IMR-90 (cell line): ENCODE measurements at regions not wholly inside any gene's neighbourhood (a gene's known extent, or its start where the extent isn't known, plus 50 kb on each side); places are given as distances from the start of the nearest gene placed in this dataset.

Source experiments
- ATAC-seq: fragments of 200-7000 bp; cut with Tn5 transposase; 2 replicates; pipeline ENCODE4 v1.9.1; 2020; ENCODE audit warnings: low read depth, mild to moderate bottlenecking, moderate library complexity
- BruUV-seq: library from RNA; stranded (reverse); fragments of 400-500 nt; replicated peaks from 2 replicates; lab custom pipeline; 2021; lab: Mats Ljungman, UMichigan
- CTCF ChIA-PET: fragments of 300-600 bp; formaldehyde crosslinking; extraction: SDS; loops from one replicate; lab custom pipeline; 2021; ENCODE audit warnings: antibody characterized with exemption; lab: Yijun Ruan, JAX
- POLR2A ChIA-PET: fragments of 300-600 bp; sonication (Branson Sonifier 250); formaldehyde crosslinking; loops from one replicate; lab custom pipeline; 2022; ENCODE audit warnings: antibody characterized with exemption; ENCODE audit not compliant: unreplicated experiment; lab: Charles Lee
- DNase-seq: peaks from one replicate; pipeline ENCODE4 v3.0.0; 2013
- H2AFZ ChIP-seq: replicated peaks from 2 replicates; pipeline ENCODE3; 2013; ENCODE audit warnings: low read length, mild to moderate bottlenecking; ENCODE audit not compliant: poor library complexity
- H2AK5ac ChIP-seq: 2 replicates; pipeline ENCODE4 v1.6.1; 2013; ENCODE audit warnings: low read depth, low read length, inconsistent platforms
- H2AK9ac ChIP-seq: replicated peaks from 2 replicates; pipeline ENCODE3; 2013; ENCODE audit warnings: mild to moderate bottlenecking, low read depth, low read length, moderate library complexity; ENCODE audit not compliant: poor library complexity
- H2BK120ac ChIP-seq: 2 replicates; pipeline ENCODE4 v1.6.1; 2013; ENCODE audit warnings: low read depth, low read length, inconsistent platforms
- H2BK15ac ChIP-seq: 3 replicates; pipeline ENCODE4 v1.6.1; 2013; ENCODE audit warnings: low read depth, low read length, inconsistent platforms
- H2BK20ac ChIP-seq: 2 replicates; pipeline ENCODE4 v1.6.1; 2013; ENCODE audit warnings: low read depth, mild to moderate bottlenecking, inconsistent platforms, low read length, moderate library complexity
- H2BK5ac ChIP-seq: 2 replicates; pipeline ENCODE4 v1.6.1; 2013; ENCODE audit warnings: mild to moderate bottlenecking, low read depth, low read length, inconsistent platforms; ENCODE audit not compliant: poor library complexity, severe bottlenecking
- H3K14ac ChIP-seq: replicated peaks from 2 replicates; pipeline ENCODE4 v1.6.1; 2013; ENCODE audit warnings: low read depth, low read length, inconsistent platforms
- H3K18ac ChIP-seq: 2 replicates; pipeline ENCODE4 v1.6.1; 2013; ENCODE audit warnings: low read depth, low read length, control low read depth
- H3K23ac ChIP-seq: 2 replicates; pipeline ENCODE4 v1.6.1; 2013; ENCODE audit warnings: low read depth, low read length, inconsistent platforms
- H3K27ac ChIP-seq: 2 replicates; pipeline ENCODE4 v1.5.1; 2013; ENCODE audit warnings: mild to moderate bottlenecking, control low read depth, low read length; ENCODE audit not compliant: insufficient read depth
- H3K27me3 ChIP-seq: 2 replicates; pipeline ENCODE4 v1.6.1; 2013; ENCODE audit warnings: low read length; ENCODE audit not compliant: control insufficient read depth, insufficient read depth
- H3K36me3 ChIP-seq: 2 replicates; pipeline ENCODE4 v1.6.1; 2013; ENCODE audit warnings: low read length, mixed read lengths; ENCODE audit not compliant: control insufficient read depth, insufficient read depth
- H3K4ac ChIP-seq: 2 replicates; pipeline ENCODE4 v1.6.1; 2013; ENCODE audit warnings: low read depth, low read length, inconsistent platforms
- H3K4me1 ChIP-seq: 2 replicates; pipeline ENCODE4 v1.6.1; 2013; ENCODE audit warnings: low read length, mixed read lengths; ENCODE audit not compliant: control insufficient read depth, insufficient read depth
- H3K4me2 ChIP-seq: 2 replicates; pipeline ENCODE4 v1.6.1; 2013; ENCODE audit warnings: low read depth, mild to moderate bottlenecking, control low read depth, low read length, moderate library complexity
- H3K4me3 ChIP-seq: 2 replicates; pipeline ENCODE4 v1.5.1; 2013; ENCODE audit warnings: low read depth, mild to moderate bottlenecking, control low read depth, low read length, moderate library complexity; ENCODE audit not compliant: insufficient read depth
- H3K56ac ChIP-seq: 2 replicates; pipeline ENCODE4 v1.6.1; 2013; ENCODE audit warnings: low read length, inconsistent platforms; ENCODE audit not compliant: insufficient read depth; ENCODE audit errors: extremely low read depth
- H3K79me1 ChIP-seq, 2 experiments: 2 replicates each; pipeline ENCODE4 v1.6.1; 2013; ENCODE audit warnings: low read length in 2 of 2, inconsistent platforms in 1 of 2, low read depth in 1 of 2
- H3K9ac ChIP-seq: 2 replicates; pipeline ENCODE4 v1.6.1; 2013; ENCODE audit warnings: low read depth, low read length, control low read depth
- H3K9me1 ChIP-seq: 2 replicates; pipeline ENCODE4 v1.6.1; 2013; ENCODE audit warnings: low read length, inconsistent platforms; ENCODE audit not compliant: insufficient read depth
- H3K9me3 ChIP-seq: 2 replicates; pipeline ENCODE4 v1.6.1; 2013; ENCODE audit warnings: low read length; ENCODE audit not compliant: control insufficient read depth, insufficient read depth
- H4K20me1 ChIP-seq: 2 replicates; pipeline ENCODE4 v1.6.1; 2013; ENCODE audit warnings: low read length, inconsistent platforms; ENCODE audit not compliant: insufficient read depth
- H4K5ac ChIP-seq: 2 replicates; pipeline ENCODE4 v1.6.1; 2013; ENCODE audit warnings: mild to moderate bottlenecking, low read depth, low read length, control low read depth
- H4K8ac ChIP-seq, 2 experiments: 2 replicates each; pipeline ENCODE4 v1.6.1; 2013; ENCODE audit warnings: low read depth in 2 of 2, low read length in 2 of 2, control low read depth in 1 of 2, inconsistent platforms in 1 of 2
- H4K91ac ChIP-seq: 2 replicates; pipeline ENCODE4 v1.6.1; 2013; ENCODE audit warnings: low read depth, low read length, inconsistent platforms; ENCODE audit not compliant: insufficient read depth
- CEBPB ChIP-seq: IDR thresholded peaks from 2 replicates; pipeline ENCODE4 v1.6.1; 2012; ENCODE audit warnings: low read depth, low read length, improper control_type of control experiment
- RAD21 ChIP-seq: IDR thresholded peaks from 2 replicates; pipeline ENCODE4 v1.6.1; 2012; ENCODE audit warnings: low read length, improper control_type of control experiment
- WGBS, 2 experiments: methylation state at CpG; one replicate each; pipeline versions ENCODE4 v1.1.5 to v1.1.7; 2013; ENCODE audit warnings: missing lambda C conversion rate in 2 of 2; ENCODE audit not compliant: insufficient read length in 1 of 2; ENCODE audit errors: extremely low coverage in 2 of 2; 5-methylcytosine and 5-hydroxymethylcytosine counted together
- dilution Hi-C: fragments of 300-500 bp; cut with HindIII; formaldehyde crosslinking; loops from one replicate; pipeline ENCODE4 v1.14.3; 2018; ENCODE audit warnings: low sequenced_read_pairs; ENCODE audit not compliant: unreplicated experiment
- in situ Hi-C: fragments of 300-500 bp; cut with MboI; formaldehyde crosslinking; loops from 3 replicates; pipeline ENCODE4 v1.14.3; 2019; ENCODE audit warnings: low sequenced_read_pairs, inconsistent platforms, mixed read lengths
- intact Hi-C: fragments of 100-400 bp; cut with micrococcal nuclease; formaldehyde crosslinking; loops from 2 replicates; pipeline ENCODE4 v1.10.0; 2022
- TF ChIP-seq, protein P1 (sequence below): fragments of 150-350 bp; IDR thresholded peaks from 2 replicates; pipeline ENCODE4 v1.6.1; 2017; ENCODE audit warnings: mild to moderate bottlenecking, antibody characterized with exemption, low read length, low read depth

DNA sequence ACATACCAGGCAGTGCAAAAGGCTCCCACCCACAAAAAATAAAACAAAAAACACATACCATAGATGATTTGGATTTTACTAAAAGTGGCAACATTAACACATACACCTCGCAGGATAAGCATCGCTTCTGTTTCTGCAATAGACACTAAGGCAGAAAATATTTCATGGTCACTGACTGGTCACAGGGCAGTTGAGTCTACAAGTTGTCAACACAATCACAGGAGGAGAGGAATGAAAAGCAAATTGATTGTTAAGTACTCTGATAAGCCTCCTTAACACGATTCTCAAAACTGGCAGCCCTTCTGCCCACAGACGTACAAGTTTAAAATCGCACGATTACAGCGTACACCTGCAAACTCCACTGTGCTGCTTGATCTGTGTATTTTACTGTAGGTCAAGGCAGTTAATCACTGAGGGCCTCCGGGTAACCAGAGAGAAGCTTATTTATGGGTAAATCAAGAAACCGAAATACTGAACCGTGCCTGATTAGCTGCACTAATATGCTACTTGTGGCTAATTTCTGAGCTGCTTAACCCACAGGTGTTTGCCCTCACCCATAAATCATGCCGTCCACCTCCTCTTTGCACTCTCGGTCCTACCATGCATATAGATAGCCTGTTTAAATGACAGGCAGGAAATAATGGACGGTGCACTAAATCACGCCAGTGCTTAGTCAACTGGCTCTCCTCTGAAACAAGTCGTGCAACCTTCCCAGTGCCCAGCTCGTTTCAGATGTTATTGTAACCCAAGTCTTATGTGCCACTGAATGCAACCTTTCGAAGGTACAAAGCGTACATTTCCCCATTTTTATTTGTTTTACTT is 659.4 kb upstream of the ADAMTS16 start:
- DNase-seq (no peak), ATAC-seq (no peak)
- Histone ChIP-seq H3K9ac (no peak overlapping the region), H3K56ac (no peak overlapping the region), H3K36me3 (no peaks in the 10 kb centered on the region), H3K27me3 (no peaks in the 10 kb centered on the region), H4K20me1 (no peaks in the 10 kb centered on the region), H3K4me1 (no peaks in the 10 kb centered on the region), H4K8ac (no peak overlapping the region), H3K9me3 (peaks cover 12% of the 10 kb centered on the region), H4K5ac (no peak overlapping the region), H3K4ac (no peak overlapping the region), H3K23ac (no peak overlapping the region), H2BK120ac (no peak overlapping the region), H3K14ac (no peak overlapping the region), H2AK9ac (no peak overlapping the region), H3K18ac (no peak overlapping the region), H2AFZ (no peak overlapping the region), H2BK15ac (no peak overlapping the region), H3K27ac (no peak overlapping the region), H4K91ac (no peak overlapping the region), H2BK20ac (no peak overlapping the region), H2BK5ac (no peak overlapping the region), H3K79me1 (no peaks in the 10 kb centered on the region), H2AK5ac (no peak overlapping the region), H3K4me3 (no peak overlapping the region), H3K4me2 (no peak overlapping the region), H3K9me1 (no peaks in the 10 kb centered on the region)
- dilution Hi-C loops (no loop called here), in situ Hi-C loops (no loop called here), intact Hi-C loops (no loop called here)
- ChIA-PET POLR2A (no interaction called here), CTCF (no interaction called here)
- TF ChIP-seq CEBPB = no peak
- TF ChIP-seq, protein P1, sequence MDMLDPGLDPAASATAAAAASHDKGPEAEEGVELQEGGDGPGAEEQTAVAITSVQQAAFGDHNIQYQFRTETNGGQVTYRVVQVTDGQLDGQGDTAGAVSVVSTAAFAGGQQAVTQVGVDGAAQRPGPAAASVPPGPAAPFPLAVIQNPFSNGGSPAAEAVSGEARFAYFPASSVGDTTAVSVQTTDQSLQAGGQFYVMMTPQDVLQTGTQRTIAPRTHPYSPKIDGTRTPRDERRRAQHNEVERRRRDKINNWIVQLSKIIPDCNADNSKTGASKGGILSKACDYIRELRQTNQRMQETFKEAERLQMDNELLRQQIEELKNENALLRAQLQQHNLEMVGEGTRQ = no peak
- no peak for TF ChIP-seq RAD21
- no TSS peak for BruUV-seq
- WGBS, 2 experiments = 30% methylated on average over 2 of the region's 18 CpGs; no CpG with 5 or more reads in 1 of the 2 experiments
